Cardiac muscle cell (in vitro differentiated cells and primary cell): ENCODE measurements at regions not wholly inside any gene's neighbourhood (a gene's known extent, or its start where the extent isn't known, plus 50 kb on each side); places are given as distances from the start of the nearest gene placed in this dataset.

ENCODE experiments used
- DNase-seq, 2 donors: peaks; one replicate each; pipeline versions ENCODE4 v3.0.0 to v3.0.0-alpha.2; 2010 to 2017; ENCODE audit warnings: low read depth in 1 of 2, low spot score in 1 of 2
- H3K27ac ChIP-seq: fragments of 200-600 bp; sonication (generic); 2 replicates; pipeline ENCODE4 v1.5.1; 2016
- H3K27me3 ChIP-seq: fragments of 200-600 bp; sonication (generic); 2 replicates; pipeline ENCODE4 v1.6.0; 2016; ENCODE audit warnings: control low read depth
- H3K36me3 ChIP-seq: fragments of 200-600 bp; sonication (generic); 2 replicates; pipeline ENCODE4 v1.5.1; 2016; ENCODE audit warnings: control low read depth
- H3K4me1 ChIP-seq: fragments of 200-600 bp; sonication (generic); 2 replicates; pipeline ENCODE4 v1.8.1; 2017; ENCODE audit warnings: low read depth, mild to moderate bottlenecking, mixed run types
- H3K4me3 ChIP-seq: fragments of 200-600 bp; sonication (generic); 2 replicates; pipeline ENCODE4 v1.5.1; 2016; ENCODE audit warnings: mild to moderate bottlenecking
- H3K9me3 ChIP-seq: fragments of 200-600 bp; sonication (generic); 2 replicates; pipeline ENCODE4 v1.5.1; 2017; ENCODE audit warnings: low read depth, mild to moderate bottlenecking, control low read depth
- TF ChIP-seq, protein P1 (sequence below): IDR thresholded peaks from 2 replicates; pipeline ENCODE4 v1.5.1; 2012; ENCODE audit warnings: low read depth, mild to moderate bottlenecking, low read length

DNA sequence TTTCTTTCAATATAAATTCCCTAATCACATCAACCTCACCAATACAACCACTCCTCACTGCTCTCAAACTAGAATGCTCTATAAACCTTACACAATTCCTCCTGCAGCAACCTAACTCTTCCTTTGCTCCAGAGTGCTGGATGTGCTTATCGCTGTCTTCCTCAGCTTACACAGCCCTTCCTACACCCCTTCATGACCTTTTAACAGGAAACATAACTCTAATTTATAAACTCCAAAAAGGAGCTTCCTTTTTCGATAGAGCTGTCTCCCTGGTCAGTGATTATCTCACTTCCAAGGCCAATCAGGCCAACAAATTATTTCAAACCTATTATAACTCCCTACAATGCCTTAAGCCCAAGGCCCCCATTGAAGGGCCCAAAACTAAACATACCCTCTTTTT lies 78.8 kb downstream of the COQ2 start:
- TF ChIP-seq, protein P1, sequence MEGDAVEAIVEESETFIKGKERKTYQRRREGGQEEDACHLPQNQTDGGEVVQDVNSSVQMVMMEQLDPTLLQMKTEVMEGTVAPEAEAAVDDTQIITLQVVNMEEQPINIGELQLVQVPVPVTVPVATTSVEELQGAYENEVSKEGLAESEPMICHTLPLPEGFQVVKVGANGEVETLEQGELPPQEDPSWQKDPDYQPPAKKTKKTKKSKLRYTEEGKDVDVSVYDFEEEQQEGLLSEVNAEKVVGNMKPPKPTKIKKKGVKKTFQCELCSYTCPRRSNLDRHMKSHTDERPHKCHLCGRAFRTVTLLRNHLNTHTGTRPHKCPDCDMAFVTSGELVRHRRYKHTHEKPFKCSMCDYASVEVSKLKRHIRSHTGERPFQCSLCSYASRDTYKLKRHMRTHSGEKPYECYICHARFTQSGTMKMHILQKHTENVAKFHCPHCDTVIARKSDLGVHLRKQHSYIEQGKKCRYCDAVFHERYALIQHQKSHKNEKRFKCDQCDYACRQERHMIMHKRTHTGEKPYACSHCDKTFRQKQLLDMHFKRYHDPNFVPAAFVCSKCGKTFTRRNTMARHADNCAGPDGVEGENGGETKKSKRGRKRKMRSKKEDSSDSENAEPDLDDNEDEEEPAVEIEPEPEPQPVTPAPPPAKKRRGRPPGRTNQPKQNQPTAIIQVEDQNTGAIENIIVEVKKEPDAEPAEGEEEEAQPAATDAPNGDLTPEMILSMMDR = no peak
- Histone ChIP-seq H3K9me3 (no peaks in the 10 kb centered on the region), H3K4me1 (no peaks in the 10 kb centered on the region), H3K4me3 (no peak overlapping the region), H3K36me3 (no peaks in the 10 kb centered on the region), H3K27me3 (no peaks in the 10 kb centered on the region), H3K27ac (no peak overlapping the region)
- no peak for DNase-seq

DNA sequence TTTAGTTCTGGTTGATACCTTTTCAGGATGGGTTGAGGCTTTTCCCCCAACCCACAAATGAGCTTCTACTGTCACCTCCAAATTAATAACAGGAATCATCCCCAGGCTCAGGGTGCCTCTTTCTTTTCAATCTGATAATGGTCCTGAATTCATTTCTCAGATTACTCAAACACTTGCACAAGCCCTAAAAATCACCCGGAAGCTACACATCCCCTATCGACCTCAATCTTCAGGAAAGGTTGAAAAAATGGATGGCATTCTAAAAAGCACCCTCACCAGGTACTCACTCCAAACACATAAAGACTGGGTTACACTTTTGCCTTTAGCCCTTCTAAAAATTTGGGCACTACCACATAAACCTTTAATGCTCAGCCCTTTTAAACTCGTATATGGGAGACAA lies 79.9 kb downstream of the COQ2 start:
- DNase-seq = no peak
- Histone ChIP-seq H3K27ac (no peak overlapping the region), H3K4me3 (no peak overlapping the region), H3K9me3 (no peaks in the 10 kb centered on the region), H3K36me3 (no peaks in the 10 kb centered on the region), H3K4me1 (no peaks in the 10 kb centered on the region), H3K27me3 (no peaks in the 10 kb centered on the region)
- TF ChIP-seq, protein P1 = no peak

- no peak for DNase-seq
- Histone ChIP-seq H3K27me3 (no peaks in the 10 kb centered on the region), H3K36me3 (no peaks in the 10 kb centered on the region), H3K9me3 (no peaks in the 10 kb centered on the region), H3K4me1 (no peaks in the 10 kb centered on the region), H3K4me3 (no peak overlapping the region), H3K27ac (no peak overlapping the region)
- TF ChIP-seq, protein P1 = no peak
Observed at GRCh38 chr4:83201761-83202160, 82.8 kb downstream of the COQ2 start.

GRCh38 chr4:83197555-83198235 lies 83.2 kb upstream of the PLAC8 start:
- TF ChIP-seq, protein P1 = no peak
- DNase-seq = peak in 1 of 2 donors; percentile 60

DNA sequence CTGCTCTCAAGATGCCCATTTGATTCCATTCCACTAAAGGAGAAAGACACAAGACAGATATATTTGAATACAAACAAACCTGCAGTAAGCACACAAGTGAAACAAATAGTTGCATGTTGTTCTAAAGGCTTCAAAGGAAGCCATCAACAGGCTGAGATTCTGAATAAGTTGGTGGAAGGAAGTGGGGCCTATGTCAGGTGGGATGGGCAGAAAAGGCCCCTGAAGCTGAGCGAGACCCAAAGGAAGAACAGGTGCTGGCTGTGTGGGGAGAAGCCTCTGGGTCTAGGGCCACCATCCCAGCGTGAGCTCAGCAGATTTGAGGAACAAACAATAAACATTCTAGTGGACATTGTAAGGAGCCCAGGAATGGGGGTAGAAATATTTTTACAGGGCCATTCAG lies 82.4 kb upstream of the PLAC8 start:
- TF ChIP-seq, protein P1 = no peak
- Histone ChIP-seq H3K4me3 (no peak overlapping the region), H3K36me3 (no peaks in the 10 kb centered on the region), H3K27ac (no peak overlapping the region), H3K4me1 (no peaks in the 10 kb centered on the region), H3K27me3 (no peaks in the 10 kb centered on the region), H3K9me3 (no peaks in the 10 kb centered on the region)
- no peak for DNase-seq

More at GRCh38 chr4:83197555-83198235, 83.2 kb upstream of the PLAC8 start:
- H3K36me3 ChIP-seq = no peaks in the 10 kb centered on the region
- H3K27me3 ChIP-seq = no peaks in the 10 kb centered on the region
- no peak overlapping the region for H3K4me3 ChIP-seq
- no peak overlapping the region for H3K27ac ChIP-seq
- no peaks in the 10 kb centered on the region for H3K9me3 ChIP-seq
- no peaks in the 10 kb centered on the region for H3K4me1 ChIP-seq
